GM18873 (cell line): ENCODE measurements at regions not wholly inside any gene's neighbourhood (a gene's known extent, or its start where the extent isn't known, plus 50 kb on each side); places are given as distances from the start of the nearest gene placed in this dataset.

Source experiments
- ATAC-seq: cut with Tn5 transposase; IDR thresholded peaks from one replicate; pipeline ENCODE4 v1.9.1; 2021; ENCODE audit warnings: mild to moderate bottlenecking, moderate library complexity, moderate number of reproducible peaks; ENCODE audit not compliant: unreplicated experiment, low FRiP score

DNA sequence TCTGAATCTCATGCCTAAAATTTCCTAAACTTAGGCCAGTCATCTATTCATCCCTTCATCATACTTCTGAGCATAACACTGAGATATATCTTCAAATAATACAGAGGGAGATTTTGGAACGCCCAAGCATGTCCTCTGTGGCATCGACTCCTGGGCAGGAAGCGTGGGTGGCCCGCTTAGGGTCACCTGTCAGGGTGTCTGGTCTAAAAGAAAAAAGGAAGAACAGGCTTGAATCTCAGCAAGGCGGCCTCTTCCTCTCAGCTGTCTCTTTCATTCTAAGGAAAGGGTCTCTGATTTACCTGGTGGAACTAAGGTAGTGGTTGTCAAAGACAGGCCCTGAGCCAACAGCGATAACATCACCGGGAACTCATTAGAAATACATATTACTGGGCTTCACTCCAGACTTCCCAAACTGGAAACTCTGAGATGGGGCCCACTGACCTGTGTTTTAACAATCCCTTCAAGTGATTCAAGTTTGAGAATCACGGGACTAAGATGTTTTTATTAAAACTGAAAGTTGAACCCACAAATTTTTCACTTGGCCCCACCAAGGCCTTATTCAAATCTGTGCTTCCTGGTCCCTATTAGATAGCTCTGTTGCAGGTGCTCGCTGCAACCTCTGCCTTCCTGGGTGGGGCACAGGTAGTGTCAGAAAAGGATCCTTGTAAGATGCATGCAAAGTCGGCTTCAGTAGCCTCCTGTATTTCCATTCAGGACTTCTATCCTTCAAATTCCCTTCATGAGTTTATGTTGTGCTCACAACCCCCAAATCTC lies 162.3 kb upstream of the CCDC68 start:
- ATAC-seq, result no peak

DNA sequence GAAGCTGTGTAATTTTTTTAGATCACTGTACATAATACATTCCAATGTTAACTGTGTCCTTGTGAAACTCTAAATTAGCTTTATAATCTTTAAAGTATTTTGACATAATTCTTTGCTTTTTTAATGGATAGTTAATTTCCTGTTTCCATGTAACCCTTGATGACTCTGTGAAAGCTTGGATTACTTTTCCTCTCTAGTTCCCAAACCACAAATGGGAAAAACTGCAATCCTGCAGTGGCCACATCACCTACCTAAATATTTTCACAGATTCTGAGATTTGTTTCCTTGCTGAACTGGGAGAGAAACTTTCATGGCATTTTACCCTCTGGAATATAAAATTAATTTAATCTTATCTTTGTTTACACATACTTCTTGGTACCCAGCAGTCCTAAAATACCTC lies 161.6 kb upstream of the CCDC68 start:
- no peak for ATAC-seq

DNA sequence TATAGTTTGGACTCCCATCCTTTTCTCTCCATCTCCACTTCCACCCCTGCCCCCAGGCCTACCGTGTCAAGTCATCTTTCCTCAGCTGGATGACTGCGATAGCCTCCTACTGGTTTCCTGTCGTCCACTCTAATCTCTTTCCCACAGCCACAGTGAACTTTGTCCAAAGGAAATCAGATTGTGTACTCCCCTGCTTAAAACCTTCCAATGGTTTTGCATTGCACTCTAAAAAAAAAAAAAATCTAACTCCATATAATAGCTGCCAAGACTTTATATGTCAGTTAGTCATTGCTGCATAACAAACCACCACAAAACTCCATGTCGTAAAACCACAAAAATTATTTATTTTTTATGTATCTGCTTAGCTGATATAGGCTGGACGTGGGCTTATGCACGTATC lies 160.2 kb upstream of the CCDC68 start:
- ATAC-seq, result no peak

DNA sequence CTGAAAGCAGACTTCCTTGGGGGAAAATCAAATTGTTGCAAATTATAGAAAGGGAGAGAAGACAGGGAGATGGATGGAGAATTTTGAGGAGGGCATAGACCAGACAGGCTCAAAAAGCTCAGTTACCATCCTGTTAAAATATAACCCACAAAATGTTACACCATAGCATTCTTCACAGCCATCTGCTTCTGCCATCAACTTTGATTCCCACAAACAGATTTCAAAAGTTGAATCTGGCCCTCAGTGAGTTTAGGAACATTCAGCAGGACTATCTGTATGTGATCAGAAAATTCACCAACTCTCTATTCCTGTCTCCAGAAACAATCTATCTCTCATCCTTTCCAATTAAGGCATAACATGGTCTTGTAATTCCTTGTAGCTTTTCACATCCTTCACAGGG lies 159.8 kb upstream of the CCDC68 start:
- ATAC-seq, result no peak

DNA sequence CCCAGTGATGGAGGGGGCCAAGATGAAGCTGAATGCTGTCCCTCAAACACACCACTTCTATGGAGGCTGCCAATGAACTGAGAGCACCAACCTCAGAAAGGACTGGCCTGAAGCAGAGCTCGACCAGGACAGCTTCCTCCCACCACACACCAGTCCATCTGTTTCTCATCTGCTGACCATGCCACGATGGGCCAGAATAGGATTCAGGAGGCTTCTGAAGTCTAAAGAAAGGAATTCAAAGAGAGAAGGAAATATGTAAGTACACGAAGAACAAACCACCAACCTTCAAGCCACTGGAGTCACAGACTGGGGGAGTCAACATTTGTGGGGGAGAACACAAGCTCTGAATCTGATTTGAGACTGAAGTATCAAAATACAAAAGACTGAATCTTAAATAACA lies 157.6 kb upstream of the CCDC68 start:
- no peak for ATAC-seq

DNA sequence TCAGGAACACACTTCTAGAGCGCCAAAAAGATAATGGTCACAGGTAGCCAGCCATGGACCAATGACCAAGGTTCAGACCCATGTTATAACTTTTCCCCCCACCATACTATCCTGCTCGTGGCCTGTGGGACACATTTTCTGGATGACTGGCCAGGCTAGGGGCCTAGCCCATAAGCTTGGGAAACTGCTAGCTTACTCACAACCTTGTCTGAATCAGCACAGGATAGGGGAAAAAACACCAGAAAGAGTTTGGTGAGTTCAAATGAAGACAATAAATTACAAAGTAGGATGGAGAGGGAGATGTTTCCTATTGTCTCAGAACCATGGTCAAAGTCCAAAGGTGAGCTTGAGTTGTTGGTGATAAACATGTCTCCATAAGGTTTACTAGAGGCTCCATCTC lies 156.3 kb upstream of the CCDC68 start:
- ATAC-seq, result no peak

DNA sequence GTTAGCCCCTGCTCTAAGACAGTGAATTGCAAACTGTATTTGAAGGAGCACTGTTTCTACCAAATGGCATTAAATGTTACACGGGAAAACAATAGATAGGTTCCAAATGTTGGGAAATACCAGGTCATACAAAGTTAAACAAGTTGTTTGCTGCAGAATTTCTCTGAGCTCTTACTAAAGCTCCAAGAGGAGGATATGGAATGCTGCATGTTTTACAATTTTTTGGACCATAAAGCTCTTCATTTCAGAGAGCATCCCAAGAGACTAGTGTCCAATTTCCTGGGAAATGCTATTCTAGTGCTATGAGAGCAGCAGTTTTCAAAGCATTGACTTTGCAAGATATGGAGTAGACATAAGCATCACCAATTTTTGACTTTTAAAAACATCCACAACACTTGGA lies 155.6 kb upstream of the CCDC68 start:
- no peak for ATAC-seq

DNA sequence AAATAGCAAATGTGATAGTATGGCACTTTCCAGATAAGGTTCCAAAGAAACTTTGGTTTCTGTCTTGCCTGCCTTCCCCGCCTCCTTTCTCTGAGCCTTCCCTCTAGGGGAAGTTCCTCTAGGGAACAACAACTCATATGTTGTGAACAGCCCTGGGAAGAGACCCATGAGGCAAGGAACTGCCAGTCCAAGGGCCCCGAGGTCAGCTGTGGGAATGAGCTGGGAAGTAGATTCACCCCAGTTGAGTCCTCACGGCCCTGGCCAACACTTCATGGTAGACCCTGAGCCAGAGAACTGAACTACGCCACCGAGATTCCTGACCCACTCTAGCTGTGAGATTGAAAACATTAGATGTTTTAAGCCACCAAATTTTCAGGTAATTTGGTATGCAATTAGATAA lies 154.5 kb upstream of the CCDC68 start:
- no peak for ATAC-seq

DNA sequence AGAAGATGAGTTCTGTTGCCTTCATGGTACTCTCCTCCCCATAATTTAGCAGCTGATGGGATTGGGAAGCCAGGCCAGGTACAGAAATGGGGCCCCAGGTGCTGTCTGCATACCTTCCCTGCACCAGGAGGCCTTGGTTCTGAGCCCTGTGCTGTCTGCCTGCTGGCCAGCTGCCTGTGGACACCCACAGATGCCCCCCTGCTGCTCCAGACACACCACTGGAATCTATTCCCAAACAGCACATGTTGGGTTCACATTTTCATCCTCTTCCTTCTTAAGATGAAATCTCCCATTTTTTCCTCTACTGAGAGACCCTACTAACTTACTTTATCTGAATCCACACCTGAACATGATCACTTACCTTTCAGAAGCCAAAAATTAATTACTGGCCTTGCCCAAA lies 152.0 kb upstream of the CCDC68 start:
- ATAC-seq, result no peak

DNA sequence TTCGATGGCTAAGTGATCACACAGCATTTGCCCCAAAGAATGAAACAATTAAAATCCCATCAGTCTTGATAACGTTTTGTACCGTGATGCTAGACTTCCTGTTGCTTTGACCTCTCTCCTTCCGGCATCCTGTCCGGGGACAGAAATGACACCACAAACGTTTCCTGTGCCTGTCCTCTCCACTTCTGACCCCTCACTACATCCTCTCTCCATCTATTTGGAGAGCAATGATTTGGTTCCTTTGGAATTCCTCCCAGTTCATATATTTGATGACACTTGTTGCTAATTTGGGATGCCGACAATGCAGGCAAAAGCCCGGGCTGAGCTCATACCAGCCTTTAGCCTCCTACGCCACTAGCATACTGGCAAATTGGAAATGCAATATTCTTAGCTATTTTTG lies 151.2 kb upstream of the CCDC68 start:
- ATAC-seq, result no peak

DNA sequence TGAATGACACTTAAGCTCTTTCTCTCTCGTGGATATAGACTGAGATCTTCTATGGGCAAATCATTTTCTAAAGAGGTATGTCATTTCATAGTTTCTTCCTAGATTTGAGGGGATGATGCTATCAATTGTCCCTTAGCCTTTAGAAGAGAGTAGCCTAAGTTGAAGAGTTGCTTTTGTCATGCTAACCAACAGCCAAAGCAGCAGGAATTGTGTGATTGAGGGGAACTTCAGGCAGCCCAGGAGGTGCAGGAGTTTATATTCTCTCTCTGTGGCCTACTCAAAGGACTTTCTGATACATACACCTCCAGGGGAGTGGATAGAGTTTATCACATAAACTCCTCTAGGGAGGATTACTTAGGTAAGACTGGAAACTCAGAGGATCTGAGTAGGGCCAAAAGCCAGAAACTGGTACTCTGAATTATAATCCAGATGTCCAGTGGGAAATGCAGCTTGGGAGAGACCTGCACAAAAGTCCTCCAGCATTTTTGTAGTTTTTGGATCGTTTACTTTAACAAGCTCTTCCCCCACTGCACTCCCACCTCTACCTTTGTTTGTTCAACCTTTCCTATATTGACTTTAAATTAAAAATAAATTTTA lies 150.7 kb upstream of the CCDC68 start:
- ATAC-seq, result no peak

DNA sequence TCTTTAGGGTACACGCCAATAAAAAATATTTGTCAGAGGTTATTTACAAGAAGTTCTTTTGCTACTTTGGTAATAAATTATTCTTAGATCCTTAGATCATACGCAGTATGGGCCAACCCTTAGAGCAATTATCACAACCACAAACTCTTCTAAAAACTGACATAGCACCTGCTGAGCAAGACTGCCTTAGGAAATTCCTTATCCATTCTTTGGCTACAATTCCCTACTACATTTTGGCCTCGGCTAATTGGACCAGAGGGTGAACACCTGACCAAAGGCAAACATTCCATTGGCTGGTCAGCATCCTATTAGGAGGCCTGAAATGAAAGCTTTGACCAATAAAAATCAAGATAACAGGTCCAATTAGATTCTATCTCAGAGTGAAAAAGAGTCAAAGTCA lies 147.6 kb upstream of the CCDC68 start:
- ATAC-seq, result no peak

DNA sequence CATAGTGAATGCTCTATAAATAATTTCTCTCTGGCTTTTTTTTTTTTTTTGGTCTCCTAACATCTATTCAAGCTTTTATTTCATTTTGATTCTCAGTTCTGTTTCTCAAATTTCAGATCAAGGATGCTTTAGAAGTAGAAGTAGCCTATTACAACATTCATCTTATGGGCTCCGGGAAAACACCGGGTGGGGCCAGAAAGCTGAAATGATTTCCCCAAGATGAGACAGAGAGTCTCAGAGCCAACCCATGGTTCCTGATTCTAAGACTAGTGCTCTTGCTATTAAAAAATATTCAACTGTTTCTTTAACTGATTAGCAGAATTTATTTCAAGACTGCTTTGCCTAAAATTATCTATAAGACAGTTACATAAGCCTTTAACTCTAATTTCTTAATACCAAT lies 147.2 kb upstream of the CCDC68 start:
- no peak for ATAC-seq

DNA sequence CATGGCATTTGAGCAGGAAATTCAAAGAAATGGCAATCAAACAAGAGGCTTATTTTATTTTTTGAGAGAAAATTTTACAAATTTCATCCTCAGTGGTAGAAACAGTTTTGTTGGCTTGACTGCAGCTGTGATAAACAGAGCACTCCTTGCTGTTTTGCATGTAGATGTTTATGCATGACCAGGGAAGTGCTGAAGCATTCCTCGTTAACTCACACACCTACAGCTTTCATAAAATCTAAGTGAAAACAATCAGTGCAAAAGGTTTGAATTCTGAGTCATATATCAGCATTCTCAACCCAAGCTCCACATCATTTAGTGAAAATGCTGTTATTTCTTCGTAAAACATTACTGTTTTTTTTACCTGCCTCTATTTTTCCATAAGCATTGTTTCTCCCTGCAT lies 146.6 kb upstream of the CCDC68 start:
- no peak for ATAC-seq

DNA sequence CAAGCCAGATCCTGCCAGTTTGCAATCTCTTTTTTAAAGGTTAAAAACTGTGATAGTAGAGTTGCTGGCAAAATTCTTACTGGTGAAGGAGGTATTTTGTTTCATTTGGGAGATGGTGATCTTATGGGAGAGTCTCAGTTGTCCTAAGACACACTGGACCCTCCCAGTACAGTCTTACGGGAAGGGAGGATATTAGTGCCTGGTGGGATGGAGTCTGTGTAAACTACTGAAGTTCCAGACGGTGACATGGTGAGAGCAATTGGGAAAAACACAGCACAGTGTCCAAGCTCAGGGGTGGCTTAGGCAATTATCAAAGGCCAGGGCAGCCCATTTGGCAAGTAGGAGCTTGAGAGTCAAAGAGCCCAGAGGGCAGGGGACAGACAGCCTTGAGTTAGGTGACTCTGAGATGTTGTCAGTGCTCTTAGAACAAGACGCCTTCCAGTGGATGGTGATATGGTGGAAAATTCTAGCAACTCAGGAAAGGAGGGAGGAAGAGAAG lies 143.7 kb upstream of the CCDC68 start:
- no peak for ATAC-seq

DNA sequence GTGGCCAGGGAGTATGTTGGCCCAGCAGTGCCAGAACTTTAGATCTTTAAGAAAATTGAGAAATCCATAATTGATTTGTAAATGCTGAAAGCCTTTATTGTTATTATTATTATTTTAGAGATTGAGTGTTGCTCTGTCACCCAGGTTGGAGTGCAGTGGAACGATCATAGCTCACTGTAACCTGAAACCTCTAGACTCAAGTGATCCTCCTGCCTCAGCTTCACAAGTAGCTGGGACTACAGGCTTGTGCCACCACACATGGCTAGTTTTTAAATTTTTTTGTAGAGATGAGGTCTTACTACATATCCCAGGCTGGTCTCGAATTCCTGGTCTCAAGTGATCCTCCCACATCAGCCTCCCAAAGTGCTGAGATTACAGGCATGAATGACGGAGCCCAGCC lies 143.2 kb upstream of the CCDC68 start:
- no peak for ATAC-seq

DNA sequence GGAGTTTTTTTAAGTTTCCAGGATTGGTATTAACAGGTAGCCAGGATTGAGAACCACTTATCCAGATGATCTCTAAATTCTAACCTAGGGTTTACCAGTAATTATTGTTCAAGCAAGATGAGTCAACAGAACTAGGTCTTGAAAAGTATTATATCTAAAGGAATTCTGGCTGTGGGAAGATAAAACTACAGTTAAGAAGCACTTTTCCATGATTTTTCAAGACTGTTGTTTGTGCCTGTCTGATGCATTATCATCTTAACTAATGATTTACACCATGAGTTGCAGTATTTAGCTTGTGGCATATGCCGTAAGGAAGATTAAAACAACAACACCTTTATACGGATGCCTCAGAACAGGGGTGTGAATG lies 142.2 kb upstream of the CCDC68 start:
- no peak for ATAC-seq

DNA sequence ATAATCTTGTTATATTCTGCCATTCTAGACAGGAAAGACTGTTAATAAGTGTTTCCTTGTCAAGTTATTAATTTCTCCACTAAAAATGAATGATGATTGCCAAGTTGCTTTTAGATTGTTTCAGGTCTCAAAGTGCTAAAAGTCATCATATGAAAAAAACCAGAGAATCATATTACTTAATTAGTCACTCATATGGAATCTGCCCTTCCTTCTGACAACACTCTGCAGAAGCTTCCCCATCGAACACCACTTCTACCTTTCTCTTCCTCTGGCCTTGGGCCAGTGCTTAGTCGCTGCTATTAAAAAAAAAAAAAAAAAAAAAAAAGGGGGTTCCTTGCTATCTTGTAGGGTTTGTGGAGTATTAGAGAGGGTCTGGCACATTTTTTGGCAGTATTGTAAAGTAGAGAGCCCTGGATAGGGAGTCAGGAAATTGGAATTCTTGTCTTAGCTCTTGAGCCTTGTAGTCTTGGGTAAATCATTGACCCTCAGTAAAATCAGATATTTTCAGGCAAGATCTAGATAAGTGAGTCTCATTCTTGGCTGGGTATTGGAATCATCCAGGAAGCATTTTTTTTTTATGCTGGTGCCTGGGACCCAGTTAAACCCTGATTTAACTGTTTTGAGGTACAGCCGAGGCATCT lies 141.7 kb upstream of the CCDC68 start:
- ATAC-seq, result no peak

DNA sequence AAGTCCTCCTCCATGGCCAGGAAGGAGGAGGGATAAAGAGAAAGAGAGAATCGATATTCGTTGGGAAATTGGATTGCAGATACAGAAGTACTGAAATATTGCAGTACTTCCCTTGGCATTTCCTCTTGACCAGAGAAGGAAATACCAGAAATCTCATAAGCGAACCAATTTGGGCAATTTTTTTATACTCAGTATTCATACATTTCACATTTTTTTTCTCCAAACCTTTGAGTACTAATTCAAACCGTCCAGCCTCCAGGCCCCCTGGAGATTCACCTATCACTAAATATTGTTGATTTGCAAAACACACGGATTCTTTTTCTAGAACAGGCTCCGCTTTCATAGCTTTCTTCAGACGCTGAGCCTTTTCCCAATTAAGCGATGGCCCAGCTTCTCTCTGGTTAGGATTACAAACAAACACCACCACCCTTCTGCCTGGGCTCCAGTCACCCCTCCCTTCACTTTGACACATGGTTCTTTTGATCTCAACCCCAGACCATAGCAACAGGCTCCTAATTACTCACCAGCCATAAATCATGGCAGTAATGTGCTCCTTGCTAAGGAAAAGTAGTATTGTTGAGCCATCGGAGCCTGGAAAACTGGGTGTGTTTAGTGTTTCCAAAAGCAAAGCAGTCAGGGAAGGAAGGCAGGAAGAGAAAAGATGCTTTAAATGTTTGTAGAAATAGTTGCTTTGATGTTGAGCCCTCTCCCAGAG lies 138.4 kb upstream of the CCDC68 start:
- no peak for ATAC-seq

DNA sequence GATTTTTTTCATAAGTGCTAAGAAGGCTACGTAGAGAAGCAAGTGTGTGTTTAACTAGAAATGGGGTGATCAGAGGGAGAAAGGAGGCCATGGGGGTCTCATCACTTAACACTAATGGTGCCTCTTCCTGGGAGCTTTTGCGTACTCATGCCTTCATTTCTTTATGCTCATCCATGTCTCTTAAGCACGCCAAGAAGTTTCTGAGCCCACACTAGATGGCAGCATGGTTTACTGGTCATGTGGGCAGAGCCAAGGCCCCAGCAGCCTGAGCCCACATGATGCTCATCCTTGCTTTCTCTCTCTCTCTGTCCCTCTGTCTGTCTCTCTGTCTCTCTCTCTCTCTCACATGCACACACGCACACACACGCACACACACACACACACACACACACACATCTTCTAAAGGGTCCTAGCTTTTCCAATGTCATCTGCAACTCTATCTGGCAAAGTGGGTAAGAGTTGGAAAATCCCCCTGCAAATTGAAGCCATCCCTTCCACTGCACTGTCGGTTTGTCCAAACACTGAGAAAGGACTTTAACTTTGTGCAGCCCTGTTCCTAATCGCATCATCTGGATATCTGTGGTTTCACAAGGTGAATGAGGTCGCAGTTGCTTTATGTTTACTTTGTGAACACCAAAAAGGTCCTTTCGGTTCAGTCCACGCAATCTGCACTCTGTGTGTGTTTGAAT lies 137.1 kb upstream of the CCDC68 start:
- ATAC-seq, result peak; percentile 64

DNA sequence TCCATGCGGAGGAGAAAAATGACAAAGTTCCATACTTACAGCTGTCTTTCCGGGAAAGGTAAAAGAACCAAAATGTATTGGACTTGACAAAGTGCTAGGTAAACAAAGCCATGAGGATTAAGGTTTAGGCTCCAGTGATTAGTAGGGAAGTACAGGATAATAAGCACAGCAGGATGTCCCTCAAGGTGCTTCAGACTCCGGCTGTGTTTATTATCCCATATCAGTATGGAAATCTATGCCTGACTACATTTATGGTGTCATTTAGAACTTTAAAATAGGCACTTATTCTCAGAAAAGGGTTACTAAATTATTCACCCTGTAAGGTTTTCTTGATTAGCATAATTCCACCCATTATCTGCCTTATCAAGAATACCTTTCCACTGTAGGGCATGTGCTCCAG lies 136.3 kb upstream of the CCDC68 start:
- no peak for ATAC-seq
